ENCODE measurements at regions not wholly inside any gene's neighbourhood (a gene's known extent, or its start where the extent isn't known, plus 50 kb on each side); places are given as distances from the start of the nearest gene placed in this dataset.

- no peak for TF ChIP-seq CTCF (conservative IDR thresholded peaks at IDR 0.05; ENCODE audit: low read depth, low read length)
- TF ChIP-seq EZH2 (IDR thresholded peaks at IDR 0.05; ENCODE audit: borderline replicate concordance, low read depth, low read length, poor library complexity, severe bottlenecking), result no peak
Observed at GRCh38 chr3:148367756-148368155, 329.9 kb upstream of the AGTR1 start.

Data from A673 (cell line).